ENCODE measurements at regions not wholly inside any gene's neighbourhood (a gene's known extent, or its start where the extent isn't known, plus 50 kb on each side); places are given as distances from the start of the nearest gene placed in this dataset.

- no peak for TF ChIP-seq POLR2A (IDR thresholded peaks at IDR 0.05)
- TF ChIP-seq, protein P1, sequence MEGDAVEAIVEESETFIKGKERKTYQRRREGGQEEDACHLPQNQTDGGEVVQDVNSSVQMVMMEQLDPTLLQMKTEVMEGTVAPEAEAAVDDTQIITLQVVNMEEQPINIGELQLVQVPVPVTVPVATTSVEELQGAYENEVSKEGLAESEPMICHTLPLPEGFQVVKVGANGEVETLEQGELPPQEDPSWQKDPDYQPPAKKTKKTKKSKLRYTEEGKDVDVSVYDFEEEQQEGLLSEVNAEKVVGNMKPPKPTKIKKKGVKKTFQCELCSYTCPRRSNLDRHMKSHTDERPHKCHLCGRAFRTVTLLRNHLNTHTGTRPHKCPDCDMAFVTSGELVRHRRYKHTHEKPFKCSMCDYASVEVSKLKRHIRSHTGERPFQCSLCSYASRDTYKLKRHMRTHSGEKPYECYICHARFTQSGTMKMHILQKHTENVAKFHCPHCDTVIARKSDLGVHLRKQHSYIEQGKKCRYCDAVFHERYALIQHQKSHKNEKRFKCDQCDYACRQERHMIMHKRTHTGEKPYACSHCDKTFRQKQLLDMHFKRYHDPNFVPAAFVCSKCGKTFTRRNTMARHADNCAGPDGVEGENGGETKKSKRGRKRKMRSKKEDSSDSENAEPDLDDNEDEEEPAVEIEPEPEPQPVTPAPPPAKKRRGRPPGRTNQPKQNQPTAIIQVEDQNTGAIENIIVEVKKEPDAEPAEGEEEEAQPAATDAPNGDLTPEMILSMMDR (IDR thresholded peaks at IDR 0.05), result no peak
Observed at GRCh38 chr3:88574146-88574545, 424.4 kb downstream of the C3orf38 start.
